OCI-LY7 (cell line): ENCODE measurements at regions not wholly inside any gene's neighbourhood (a gene's known extent, or its start where the extent isn't known, plus 50 kb on each side); places are given as distances from the start of the nearest gene placed in this dataset.

Experiments used
- CTCF ChIP-seq: fragments of 200-600 bp; sonication (generic); conservative IDR thresholded peaks from 2 replicates; pipeline ENCODE4 v1.5.1; 2014; ENCODE audit warnings: mild to moderate bottlenecking, antibody characterized with exemption, low read length, moderate library complexity, mixed read lengths
- EZH2phosphoT487 ChIP-seq: fragments of 200-600 bp; sonication (generic); IDR thresholded peaks from 2 replicates; pipeline ENCODE4 v1.6.1; 2018; ENCODE audit warnings: low read depth, borderline replicate concordance, mild to moderate bottlenecking, mixed run types, antibody characterized with exemption, low read length, moderate library complexity, mixed read lengths

DNA sequence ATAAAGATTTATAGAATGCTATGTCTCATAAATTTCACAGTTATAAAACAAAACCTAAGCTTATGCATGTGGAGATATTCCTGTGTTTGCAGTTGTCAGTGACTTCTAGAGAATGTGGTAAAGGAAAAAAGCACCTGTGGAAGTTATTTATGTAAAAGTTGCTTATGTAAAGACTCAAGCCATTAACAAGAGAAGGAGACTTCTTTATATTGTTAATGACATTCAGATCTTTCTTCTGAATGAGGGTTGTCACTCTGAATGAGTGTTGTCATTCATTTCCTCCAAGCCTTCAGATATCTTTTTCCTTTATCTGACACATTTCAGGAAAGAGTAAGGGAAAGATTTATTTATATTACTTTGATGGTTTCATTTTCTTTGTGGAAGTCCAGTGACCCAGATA, 202.6 kb downstream of the TM9SF2 start:
- TF ChIP-seq CTCF (no peak), EZH2phosphoT487 (no peak)
